ENCODE measurements at regions not wholly inside any gene's neighbourhood (a gene's known extent, or its start where the extent isn't known, plus 50 kb on each side); places are given as distances from the start of the nearest gene placed in this dataset.

- no peak for TF ChIP-seq POLR2AphosphoS5 (IDR thresholded peaks at IDR 0.05; ENCODE audit: low read depth, low read length)
- no peak for TF ChIP-seq SIN3A (IDR thresholded peaks at IDR 0.05; ENCODE audit: borderline replicate concordance, insufficient read depth, low read length)
- TF ChIP-seq TAF1 (IDR thresholded peaks at IDR 0.05; ENCODE audit: borderline replicate concordance, insufficient read depth, low read length), result no peak
- no peak for TF ChIP-seq REST (IDR thresholded peaks at IDR 0.05; ENCODE audit: insufficient read depth in 1 of 2, low read depth in 2 of 2, low read length in 2 of 2)
- TF ChIP-seq FOXP2 (optimal IDR thresholded peaks at IDR 0.05; ENCODE audit: borderline replicate concordance, extremely low read depth, extremely low read length, insufficient read depth), result peak; percentile 15
Observed at GRCh38 chr20:58075586-58076345, 152.7 kb downstream of the ANKRD60 start.
